ENCODE measurements at regions not wholly inside any gene's neighbourhood (a gene's known extent, or its start where the extent isn't known, plus 50 kb on each side); places are given as distances from the start of the nearest gene placed in this dataset.

- no peaks in the 10 kb centered on the region for H3K36me3 ChIP-seq
- 87% methylated on average over 9 of the region's 9 CpGs for WGBS
Measured at GRCh38 chr16:66306366-66307150, 59.9 kb upstream of the CDH5 start.

GRCh38 chr16:66304961-66305360, 61.5 kb upstream of the CDH5 start:
- intact Hi-C loops (cut with DNase I): no loop called here
- TF ChIP-seq EP300 (IDR thresholded peaks at IDR 0.05) (no peak), POLR2AphosphoS5 (IDR thresholded peaks at IDR 0.05) (no peak), CTCF (IDR thresholded peaks at IDR 0.05) (no peak), POLR2A (IDR thresholded peaks at IDR 0.05; ENCODE audit: low read depth) (no peak)
- H3K27ac ChIP-seq (replicated peaks in 1 of 4): no peak overlapping the region
- H3K4me1 ChIP-seq: peaks cover 0 to 6% (median 0%) of the 10 kb centered on the region in 4 donors
- 79% methylated on average over 3 of the region's 3 CpGs for WGBS
- peaks cover 0 to 14% (median 0%) of the 10 kb centered on the region in 4 donors for H3K27me3 ChIP-seq
- no peak overlapping the region for H3K4me3 ChIP-seq
- no peaks in the 10 kb centered on the region for H3K36me3 ChIP-seq
- no peak for DNase-seq (ENCODE audit: extremely low spot score)
- H3K9me3 ChIP-seq: peaks cover 0 to 5% (median 2%) of the 10 kb centered on the region in 4 donors

More at GRCh38 chr16:66306366-66307150, 59.9 kb upstream of the CDH5 start:
- DNase-seq (ENCODE audit: extremely low spot score): no peak
- H3K9me3 ChIP-seq: peaks cover 0 to 5% (median 2%) of the 10 kb centered on the region in 4 donors
- peaks cover 0 to 6% (median 0%) of the 10 kb centered on the region in 4 donors for H3K4me1 ChIP-seq
- peaks cover 0 to 14% (median 0%) of the 10 kb centered on the region in 4 donors for H3K27me3 ChIP-seq
- intact Hi-C loops (cut with DNase I): no loop called here
- no peak overlapping the region for H3K4me3 ChIP-seq
- no peak overlapping the region for H3K27ac ChIP-seq (replicated peaks in 1 of 4)
- TF ChIP-seq EP300 (IDR thresholded peaks at IDR 0.05): no peak
- TF ChIP-seq POLR2A (IDR thresholded peaks at IDR 0.05; ENCODE audit: low read depth): no peak
- no peak for TF ChIP-seq CTCF (IDR thresholded peaks at IDR 0.05)
- no peak for TF ChIP-seq POLR2AphosphoS5 (IDR thresholded peaks at IDR 0.05)

GRCh38 chr16:66304151-66304550, 62.3 kb upstream of the CDH5 start:
- Histone ChIP-seq H3K9me3 (peaks cover 0 to 5% (median 2%) of the 10 kb centered on the region in 4 donors), H3K4me1 (peaks cover 0 to 6% (median 0%) of the 10 kb centered on the region in 4 donors), H3K4me3 (no peak overlapping the region), H3K36me3 (no peaks in the 10 kb centered on the region), H3K27ac (replicated peaks in 1 of 4) (no peak overlapping the region), H3K27me3 (peaks cover 0 to 14% (median 0%) of the 10 kb centered on the region in 4 donors)
- intact Hi-C loops (cut with DNase I): no loop called here
- no peak for DNase-seq (ENCODE audit: extremely low spot score)
- 20% methylated on average over 6 of the region's 7 CpGs for WGBS
- TF ChIP-seq CTCF (IDR thresholded peaks at IDR 0.05): no peak
- TF ChIP-seq POLR2AphosphoS5 (IDR thresholded peaks at IDR 0.05): no peak
- TF ChIP-seq EP300 (IDR thresholded peaks at IDR 0.05): no peak
- TF ChIP-seq POLR2A (IDR thresholded peaks at IDR 0.05; ENCODE audit: low read depth): no peak

DNA sequence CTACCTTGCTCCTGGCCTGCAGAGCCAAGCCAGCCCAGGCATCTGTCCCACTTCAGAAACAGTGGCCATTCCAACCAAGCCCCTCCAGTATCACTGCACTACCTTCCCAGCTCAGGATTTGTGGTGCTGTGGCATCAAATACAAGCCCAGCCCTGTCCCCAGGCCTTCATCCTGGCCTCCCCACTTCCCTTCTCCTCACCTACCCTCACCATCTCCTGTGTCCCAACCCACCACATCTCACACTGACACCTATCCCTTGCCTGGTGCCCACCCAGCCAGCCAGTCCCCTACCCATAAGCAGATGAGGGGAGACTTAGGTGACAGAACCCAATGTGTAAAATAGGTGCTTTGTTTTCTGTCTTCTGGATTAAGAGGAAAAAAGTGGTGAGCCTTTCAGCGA, 66.0 kb upstream of the CDH5 start:
- no peak for TF ChIP-seq CTCF (IDR thresholded peaks at IDR 0.05)
- TF ChIP-seq POLR2A (IDR thresholded peaks at IDR 0.05; ENCODE audit: low read depth): no peak
- TF ChIP-seq POLR2AphosphoS5 (IDR thresholded peaks at IDR 0.05): no peak
- peaks cover 0 to 5% (median 2%) of the 10 kb centered on the region in 4 donors for H3K9me3 ChIP-seq
- intact Hi-C loops (cut with DNase I): no loop called here
- H3K27me3 ChIP-seq: peaks cover 0 to 6% (median 0%) of the 10 kb centered on the region in 4 donors
- H3K4me3 ChIP-seq: no peak overlapping the region
- H3K27ac ChIP-seq (replicated peaks in 1 of 4): no peak overlapping the region
- no peaks in the 10 kb centered on the region for H3K36me3 ChIP-seq
- 91% methylated on average over 1 of the region's 1 CpG for WGBS
- DNase-seq (ENCODE audit: extremely low spot score): no peak
- H3K4me1 ChIP-seq: peaks cover 0 to 6% (median 0%) of the 10 kb centered on the region in 4 donors
